NT2/D1 (cell line): ENCODE measurements at regions not wholly inside any gene's neighbourhood (a gene's known extent, or its start where the extent isn't known, plus 50 kb on each side); places are given as distances from the start of the nearest gene placed in this dataset.

ENCODE experiments used
- SUZ12 ChIP-seq: IDR thresholded peaks from 2 replicates; pipeline ENCODE4 v1.6.1; 2011; ENCODE audit not compliant: insufficient read length, insufficient read depth; ENCODE audit errors: extremely low read depth
- YY1 ChIP-seq: IDR thresholded peaks from 2 replicates; pipeline ENCODE4 v1.6.1; 2011; ENCODE audit not compliant: insufficient read length, insufficient read depth
- ZNF274 ChIP-seq: IDR thresholded peaks from 2 replicates; pipeline ENCODE4 v1.6.1; 2011; ENCODE audit warnings: mild to moderate bottlenecking, low read depth, low read length

GRCh38 chr11:112784323-112785073 lies 176.7 kb upstream of the NCAM1 start:
- TF ChIP-seq YY1 (no peak), SUZ12 (no peak), ZNF274 (no peak)
